OCI-LY1 (cell line): ENCODE measurements at regions not wholly inside any gene's neighbourhood (a gene's known extent, or its start where the extent isn't known, plus 50 kb on each side); places are given as distances from the start of the nearest gene placed in this dataset.
"Not testable (repeated sequence)": the region's sequence is repeated elsewhere in the genome, so short reads cannot be mapped to it uniquely, and the experiment has no call there.

ENCODE experiments used
- H2AFZ ChIP-seq: fragments of 200-600 bp; sonication (generic), shearing (Covaris generic); 2 replicates; pipeline ENCODE4 v1.6.0; 2014; ENCODE audit warnings: antibody characterized with exemption, mild to moderate bottlenecking, low read length
- H3F3A ChIP-seq: fragments of 200-600 bp; sonication (generic), shearing (Covaris generic); 2 replicates; pipeline ENCODE4 v1.6.0; 2014; ENCODE audit warnings: mild to moderate bottlenecking, antibody characterized with exemption, low read length, moderate library complexity; ENCODE audit not compliant: insufficient read depth
- H3K27ac ChIP-seq: fragments of 200-600 bp; sonication (generic); 2 replicates; pipeline ENCODE4 v1.5.1; 2014; ENCODE audit warnings: low read length, mixed run types, mild to moderate bottlenecking, low read depth; ENCODE audit not compliant: poor library complexity, severe bottlenecking
- H3K27me3 ChIP-seq: fragments of 200-600 bp; sonication (generic); 2 replicates; pipeline ENCODE4 v1.6.0; 2014; ENCODE audit warnings: antibody characterized with exemption, mild to moderate bottlenecking, low read length, moderate library complexity; ENCODE audit not compliant: insufficient read depth
- H3K36me3 ChIP-seq: fragments of 200-600 bp; sonication (generic); 2 replicates; pipeline ENCODE4 v1.6.1; 2014; ENCODE audit warnings: mild to moderate bottlenecking, antibody characterized with exemption, low read length, moderate library complexity, mixed read lengths; ENCODE audit not compliant: insufficient read depth
- H3K4me1 ChIP-seq: fragments of 200-600 bp; sonication (generic); 2 replicates; pipeline ENCODE4 v1.5.1; 2014; ENCODE audit warnings: mild to moderate bottlenecking, low read length, moderate library complexity; ENCODE audit not compliant: insufficient read depth, severe bottlenecking
- H3K4me2 ChIP-seq: fragments of 200-600 bp; sonication (generic), shearing (Covaris generic); 2 replicates; pipeline ENCODE4 v1.6.1; 2014; ENCODE audit warnings: low read length
- H3K4me3 ChIP-seq: fragments of 200-600 bp; sonication (generic); 2 replicates; pipeline ENCODE4 v1.5.1; 2014; ENCODE audit warnings: low read length, low read depth, mild to moderate bottlenecking, mixed read lengths; ENCODE audit not compliant: poor library complexity, severe bottlenecking
- H3K79me2 ChIP-seq: fragments of 200-600 bp; shearing (Covaris generic); 2 replicates; pipeline ENCODE4 v1.6.1; 2016; ENCODE audit warnings: mixed run types, low read length, mixed read lengths; ENCODE audit not compliant: insufficient read depth
- H3K9ac ChIP-seq: fragments of 200-600 bp; sonication (generic), shearing (Covaris generic); 2 replicates; pipeline ENCODE4 v1.6.1; 2014; ENCODE audit warnings: mild to moderate bottlenecking, low read length, mixed read lengths
- H3K9me2 ChIP-seq: fragments of 200-600 bp; sonication (generic), shearing (Covaris generic); 2 replicates; pipeline ENCODE4 v1.6.1; 2014; ENCODE audit warnings: low read depth, mild to moderate bottlenecking, low read length, mixed read lengths
- H3K9me3 ChIP-seq: fragments of 200-600 bp; shearing (Covaris generic); 2 replicates; pipeline ENCODE4 v1.6.1; 2014; ENCODE audit warnings: low read length, mixed read lengths
- H4K20me1 ChIP-seq: fragments of 200-600 bp; sonication (generic), shearing (Covaris generic); 2 replicates; pipeline ENCODE4 v1.6.0; 2016; ENCODE audit warnings: mild to moderate bottlenecking, low read length; ENCODE audit not compliant: insufficient read depth
- EZH2 ChIP-seq: fragments of 200-600 bp; sonication (generic), shearing (Covaris generic); IDR thresholded peaks from 2 replicates; pipeline ENCODE4 v1.8.0; 2017; ENCODE audit warnings: borderline replicate concordance, mixed run types, mild to moderate bottlenecking, antibody characterized with exemption, low read length, moderate library complexity, mixed read lengths
- TF ChIP-seq, protein P1 (sequence below): fragments of 200-600 bp; sonication (generic), shearing (Covaris generic); IDR thresholded peaks from 2 replicates; pipeline ENCODE4 v1.5.1; 2017; ENCODE audit warnings: mild to moderate bottlenecking, antibody characterized with exemption, low read length, moderate library complexity, mixed read lengths

DNA sequence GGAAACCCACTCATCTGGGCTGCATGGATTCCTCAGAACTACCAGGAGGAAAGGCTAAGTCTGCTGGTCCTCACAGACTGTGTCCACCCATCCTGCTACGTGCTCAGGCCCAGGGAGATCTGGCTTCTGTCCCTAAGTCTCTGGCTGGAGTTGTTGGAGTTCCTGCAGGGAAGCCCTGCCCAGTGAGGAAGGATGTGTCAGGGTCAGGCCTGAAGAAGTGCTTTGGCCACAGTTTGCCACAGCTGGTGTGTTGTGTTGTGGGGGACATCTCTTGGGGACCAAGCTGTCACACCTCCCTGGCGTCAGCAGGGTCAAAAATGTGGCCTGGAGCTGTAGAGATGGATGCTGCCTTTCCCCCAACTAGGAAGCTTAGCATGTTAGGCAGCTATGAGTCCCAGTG lies 684.7 kb downstream of the METTL15 start:
- H3F3A ChIP-seq = no peaks in the 10 kb centered on the region
- H3K27me3 ChIP-seq = no peaks in the 10 kb centered on the region
- no peaks in the 10 kb centered on the region for H3K4me1 ChIP-seq
- H2AFZ ChIP-seq = no peak overlapping the region
- TF ChIP-seq, protein P1, sequence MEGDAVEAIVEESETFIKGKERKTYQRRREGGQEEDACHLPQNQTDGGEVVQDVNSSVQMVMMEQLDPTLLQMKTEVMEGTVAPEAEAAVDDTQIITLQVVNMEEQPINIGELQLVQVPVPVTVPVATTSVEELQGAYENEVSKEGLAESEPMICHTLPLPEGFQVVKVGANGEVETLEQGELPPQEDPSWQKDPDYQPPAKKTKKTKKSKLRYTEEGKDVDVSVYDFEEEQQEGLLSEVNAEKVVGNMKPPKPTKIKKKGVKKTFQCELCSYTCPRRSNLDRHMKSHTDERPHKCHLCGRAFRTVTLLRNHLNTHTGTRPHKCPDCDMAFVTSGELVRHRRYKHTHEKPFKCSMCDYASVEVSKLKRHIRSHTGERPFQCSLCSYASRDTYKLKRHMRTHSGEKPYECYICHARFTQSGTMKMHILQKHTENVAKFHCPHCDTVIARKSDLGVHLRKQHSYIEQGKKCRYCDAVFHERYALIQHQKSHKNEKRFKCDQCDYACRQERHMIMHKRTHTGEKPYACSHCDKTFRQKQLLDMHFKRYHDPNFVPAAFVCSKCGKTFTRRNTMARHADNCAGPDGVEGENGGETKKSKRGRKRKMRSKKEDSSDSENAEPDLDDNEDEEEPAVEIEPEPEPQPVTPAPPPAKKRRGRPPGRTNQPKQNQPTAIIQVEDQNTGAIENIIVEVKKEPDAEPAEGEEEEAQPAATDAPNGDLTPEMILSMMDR = no peak
- TF ChIP-seq EZH2 = no peak
- H3K4me2 ChIP-seq = no peak overlapping the region
- no peaks in the 10 kb centered on the region for H3K79me2 ChIP-seq
- no peak overlapping the region for H3K4me3 ChIP-seq
- no peaks in the 10 kb centered on the region for H3K9me2 ChIP-seq
- no peaks in the 10 kb centered on the region for H3K36me3 ChIP-seq
- no peaks in the 10 kb centered on the region for H3K9me3 ChIP-seq
- H4K20me1 ChIP-seq = no peaks in the 10 kb centered on the region
- no peak overlapping the region for H3K9ac ChIP-seq
- H3K27ac ChIP-seq = no peak overlapping the region

GRCh38 chr11:28787897-28788296 lies 679.7 kb downstream of the METTL15 start:
- H4K20me1 ChIP-seq, H3K4me3 ChIP-seq, H3K36me3 ChIP-seq, H3K27me3 ChIP-seq, H3K9ac ChIP-seq, H3K79me2 ChIP-seq, H3K4me2 ChIP-seq, H3K9me3 ChIP-seq, H2AFZ ChIP-seq, H3F3A ChIP-seq, H3K27ac ChIP-seq, H3K4me1 ChIP-seq, H3K9me2 ChIP-seq: not testable (repeated sequence)

- Histone ChIP-seq H3K4me2 (no peak overlapping the region), H3K4me1 (no peaks in the 10 kb centered on the region), H2AFZ (no peak overlapping the region), H4K20me1 (no peaks in the 10 kb centered on the region), H3K27me3 (no peaks in the 10 kb centered on the region), H3K79me2 (no peaks in the 10 kb centered on the region), H3F3A (no peaks in the 10 kb centered on the region), H3K9me3 (0 out of 2 replicates have a peak, but pooled peaks cover 3% of the 10 kb centered on the region), H3K9me2 (no peaks in the 10 kb centered on the region), H3K4me3 (no peak overlapping the region), H3K9ac (no peak overlapping the region), H3K36me3 (no peaks in the 10 kb centered on the region), H3K27ac (no peak overlapping the region)
- TF ChIP-seq, protein P1 = no peak
- no peak for TF ChIP-seq EZH2
These were observed 668.9 kb downstream of the METTL15 start for GRCh38 chr11:28777126-28777525.

GRCh38 chr11:28773606-28774005 lies 665.4 kb downstream of the METTL15 start:
- Histone ChIP-seq H3K27ac (no peak overlapping the region), H3F3A (no peaks in the 10 kb centered on the region), H3K79me2 (no peaks in the 10 kb centered on the region), H4K20me1 (no peaks in the 10 kb centered on the region), H3K4me2 (no peak overlapping the region), H2AFZ (no peak overlapping the region), H3K9me3 (0 out of 2 replicates have a peak, but pooled peaks cover 3% of the 10 kb centered on the region), H3K4me3 (no peak overlapping the region), H3K4me1 (no peaks in the 10 kb centered on the region), H3K9me2 (no peaks in the 10 kb centered on the region), H3K36me3 (no peaks in the 10 kb centered on the region), H3K27me3 (no peaks in the 10 kb centered on the region), H3K9ac (no peak overlapping the region)
- TF ChIP-seq, protein P1 = no peak
- TF ChIP-seq EZH2 = no peak
